Astrocyte (in vitro differentiated cells and primary cell): ENCODE measurements at regions not wholly inside any gene's neighbourhood (a gene's known extent, or its start where the extent isn't known, plus 50 kb on each side); places are given as distances from the start of the nearest gene placed in this dataset.

Source experiments
- DNase-seq: peaks from one replicate; pipeline ENCODE4 v3.0.0-alpha.2; 2010; ENCODE audit warnings: low read depth
- FAIRE-seq: peaks from 2 replicates; lab custom pipeline; 2011; peaks lifted over from hg19 to GRCh38; lab: Jason Lieb, UNC
- H2AFZ ChIP-seq: 2 replicates; pipeline ENCODE4 v1.6.0; 2012; ENCODE audit warnings: low read depth, low read length, inconsistent platforms
- H3K27ac ChIP-seq: 2 replicates; pipeline ENCODE4 v1.5.1; 2011; ENCODE audit warnings: low read depth, low read length, inconsistent platforms
- H3K27me3 ChIP-seq: 2 replicates; pipeline ENCODE4 v1.6.0; 2011; ENCODE audit warnings: low read length, inconsistent platforms; ENCODE audit not compliant: insufficient read depth
- H3K36me3 ChIP-seq: 2 replicates; pipeline ENCODE4 v1.5.1; 2011; ENCODE audit warnings: low read length, inconsistent platforms; ENCODE audit not compliant: insufficient read depth
- H3K4me1 ChIP-seq: 2 replicates; pipeline ENCODE4 v1.5.1; 2011; ENCODE audit warnings: low read length, inconsistent platforms; ENCODE audit not compliant: insufficient read depth
- H3K4me2 ChIP-seq: 2 replicates; pipeline ENCODE4 v1.6.0; 2012; ENCODE audit warnings: low read length, inconsistent platforms
- H3K4me3 ChIP-seq: 2 replicates; pipeline ENCODE4 v1.5.1; 2011; ENCODE audit warnings: low read depth, mild to moderate bottlenecking, low read length, inconsistent platforms; ENCODE audit not compliant: insufficient read depth
- H3K79me2 ChIP-seq: 2 replicates; pipeline ENCODE4 v1.6.0; 2012; ENCODE audit warnings: mild to moderate bottlenecking, low read length, inconsistent platforms; ENCODE audit not compliant: insufficient read depth
- H3K9ac ChIP-seq: 2 replicates; pipeline ENCODE4 v1.6.0; 2012; ENCODE audit warnings: mild to moderate bottlenecking, low read length, inconsistent platforms
- H3K9me3 ChIP-seq: 2 replicates; pipeline ENCODE4 v1.5.1; 2012; ENCODE audit warnings: low read depth, mild to moderate bottlenecking, low read length, inconsistent platforms; ENCODE audit not compliant: insufficient read depth
- H4K20me1 ChIP-seq: 2 replicates; pipeline ENCODE4 v1.6.0; 2012; ENCODE audit warnings: low read length, inconsistent platforms; ENCODE audit not compliant: insufficient read depth
- H3K27ac Mint-ChIP-seq: one replicate; pipeline ENCODE4 v1.8.0; 2021; ENCODE audit warnings: mild to moderate bottlenecking, mixed read lengths; ENCODE audit not compliant: unreplicated experiment
- H3K27me3 Mint-ChIP-seq: one replicate; pipeline ENCODE4 v1.8.0; 2021; ENCODE audit warnings: low read depth, mixed read lengths; ENCODE audit not compliant: unreplicated experiment
- H3K36me3 Mint-ChIP-seq: one replicate; pipeline ENCODE4 v1.8.0; 2021; ENCODE audit warnings: low read depth, mixed read lengths; ENCODE audit not compliant: unreplicated experiment
- H3K4me1 Mint-ChIP-seq: one replicate; pipeline ENCODE4 v1.8.0; 2021; ENCODE audit warnings: low read depth, mixed read lengths; ENCODE audit not compliant: unreplicated experiment
- H3K4me3 Mint-ChIP-seq: one replicate; pipeline ENCODE4 v1.8.0; 2021; ENCODE audit warnings: mild to moderate bottlenecking, moderate library complexity, mixed read lengths; ENCODE audit not compliant: unreplicated experiment
- H3K9me3 Mint-ChIP-seq: one replicate; pipeline ENCODE4 v1.8.0; 2021; ENCODE audit warnings: mild to moderate bottlenecking, mixed read lengths; ENCODE audit not compliant: unreplicated experiment
- CTCF ChIP-seq: IDR thresholded peaks from 2 replicates; pipeline ENCODE4 v1.5.1; 2011; ENCODE audit warnings: low read depth, mild to moderate bottlenecking, inconsistent platforms, low read length, moderate library complexity; ENCODE audit not compliant: insufficient read depth
- EZH2 ChIP-seq: IDR thresholded peaks from 2 replicates; pipeline ENCODE4 v1.6.1; 2012; ENCODE audit warnings: mild to moderate bottlenecking, low read length, inconsistent platforms; ENCODE audit not compliant: insufficient read depth

- Histone ChIP-seq H3K4me2 (no peak overlapping the region), H3K9ac (no peak overlapping the region), H2AFZ (no peak overlapping the region), H3K36me3 (no peaks in the 10 kb centered on the region), H3K27me3 (no peaks in the 10 kb centered on the region), H4K20me1 (no peaks in the 10 kb centered on the region), H3K9me3 (no peaks in the 10 kb centered on the region), H3K79me2 (no peaks in the 10 kb centered on the region), H3K27ac (no peak overlapping the region), H3K4me1 (no peaks in the 10 kb centered on the region), H3K4me3 (no peak overlapping the region)
- Mint-ChIP-seq H3K4me1 (no peaks in the 10 kb centered on the region), H3K27me3 (no peaks in the 10 kb centered on the region), H3K9me3 (no peaks in the 10 kb centered on the region), H3K36me3 (no peaks in the 10 kb centered on the region), H3K4me3 (no peak overlapping the region), H3K27ac (no peak overlapping the region)
- FAIRE-seq, result no peak
- DNase-seq, result no peak
- no peak for TF ChIP-seq EZH2
- TF ChIP-seq CTCF, result no peak
Measured at GRCh38 chr18:53864770-53865169, 359.7 kb downstream of the MBD2 start.

GRCh38 chr18:53862921-53863320, 361.5 kb downstream of the MBD2 start:
- no peak for FAIRE-seq
- H3K27me3 Mint-ChIP-seq, result no peaks in the 10 kb centered on the region

More at GRCh38 chr18:53862921-53863320, 361.5 kb downstream of the MBD2 start:
- Histone ChIP-seq H3K4me2 (no peak overlapping the region), H3K27me3 (no peaks in the 10 kb centered on the region), H3K27ac (no peak overlapping the region), H3K36me3 (no peaks in the 10 kb centered on the region), H4K20me1 (no peaks in the 10 kb centered on the region), H3K4me1 (no peaks in the 10 kb centered on the region), H2AFZ (no peak overlapping the region), H3K9me3 (no peaks in the 10 kb centered on the region), H3K79me2 (no peaks in the 10 kb centered on the region), H3K4me3 (no peak overlapping the region), H3K9ac (no peak overlapping the region)
- Mint-ChIP-seq H3K4me1 (no peaks in the 10 kb centered on the region), H3K4me3 (no peak overlapping the region), H3K36me3 (no peaks in the 10 kb centered on the region), H3K27ac (no peak overlapping the region), H3K9me3 (no peaks in the 10 kb centered on the region)
- no peak for DNase-seq
- TF ChIP-seq CTCF (no peak), EZH2 (no peak)
